K562 (cell line): ENCODE measurements at regions not wholly inside any gene's neighbourhood (a gene's known extent, or its start where the extent isn't known, plus 50 kb on each side); places are given as distances from the start of the nearest gene placed in this dataset.

Experiments used
- ATAC-seq: fragments of 200-7000 bp; cut with Tn5 transposase; 3 replicates; pipeline ENCODE4 v1.9.1; 2020; ENCODE audit warnings: moderate library complexity
- BruUV-seq: library from RNA; stranded (reverse); fragments of 400-500 nt; replicated peaks from 2 replicates; lab custom pipeline; 2021; lab: Mats Ljungman, UMichigan
- CTCF ChIA-PET: fragments of 300-600 bp; formaldehyde crosslinking; extraction: SDS; loops from one replicate; lab custom pipeline; 2021; ENCODE audit warnings: low intra/inter-chr PET ratio; lab: Yijun Ruan, JAX
- POLR2A ChIA-PET: fragments of 300-600, 350-650 bp; sonication (Branson Sonifier 250); formaldehyde crosslinking; extraction: SDS; loops from one replicate; lab custom pipeline; 2021; ENCODE audit warnings: antibody characterized with exemption, inconsistent platforms; lab: Yijun Ruan, JAX
- DNase-seq, 4 experiments: peaks; one replicate each; pipeline versions ENCODE4 v3.0.0 to v3.0.0-alpha.2; 2011 to 2018; ENCODE audit warnings: low spot score in 3 of 4, mixed read lengths in 3 of 4; ENCODE audit errors: extremely low read depth in 1 of 4
- FAIRE-seq: peaks from 2 replicates; lab custom pipeline; 2011; peaks lifted over from hg19 to GRCh38; lab: Jason Lieb, UNC
- H2AFZ ChIP-seq: 2 replicates; pipeline ENCODE4 v1.6.0; 2011; ENCODE audit warnings: low read depth, low read length, control low read depth, inconsistent platforms
- H3K27ac ChIP-seq: fragments of 200-600 bp; 3 replicates; pipeline ENCODE4 v1.8.0; 2011; ENCODE audit warnings: low read depth, mild to moderate bottlenecking, control low read depth, inconsistent platforms, low read length, moderate library complexity, mixed read lengths; ENCODE audit errors: extremely low read depth
- H3K27me3 ChIP-seq, 2 experiments: fragments of 300-600 bp in 1 of 2; 2 replicates in 1 of 2; 3 replicates in 1 of 2; pipeline versions ENCODE4 v1.6.0 to v1.8.0; 2011; ENCODE audit warnings: inconsistent platforms in 2 of 2, low read length in 2 of 2, mild to moderate bottlenecking in 1 of 2, mixed read lengths in 1 of 2, moderate library complexity in 1 of 2; ENCODE audit not compliant: control insufficient read depth in 2 of 2, insufficient read depth in 2 of 2
- H3K36me3 ChIP-seq: fragments of 300-600 bp; 3 replicates; pipeline ENCODE4 v1.8.0; 2011; ENCODE audit warnings: mild to moderate bottlenecking, low read length, inconsistent platforms; ENCODE audit not compliant: control insufficient read depth, insufficient read depth
- H3K4me1 ChIP-seq, 2 experiments: fragments of 200-600 bp in 1 of 2; replicated peaks in 1 of 2; 2 replicates in 1 of 2; 3 replicates in 1 of 2; pipeline versions ENCODE4 v1.5.1 to v1.8.0; 2011; ENCODE audit warnings: inconsistent platforms in 2 of 2, low read length in 2 of 2, mild to moderate bottlenecking in 1 of 2, mixed read lengths in 1 of 2, moderate library complexity in 1 of 2; ENCODE audit not compliant: control insufficient read depth in 2 of 2, insufficient read depth in 2 of 2
- H3K4me2 ChIP-seq: 2 replicates; pipeline ENCODE4 v1.6.1; 2011; ENCODE audit warnings: low read length, control low read depth, inconsistent platforms, mixed read lengths; ENCODE audit not compliant: insufficient read depth
- H3K4me3 ChIP-seq: fragments of 200-600 bp; sonication (generic), shearing (Covaris generic); 2 replicates; pipeline ENCODE4 v1.5.1; 2016; ENCODE audit warnings: control low read depth, inconsistent platforms
- H3K79me2 ChIP-seq: fragments of 200-600 bp; 3 replicates; pipeline ENCODE4 v1.8.0; 2011; ENCODE audit warnings: low read length, inconsistent platforms; ENCODE audit not compliant: control insufficient read depth, insufficient read depth
- H3K9ac ChIP-seq, 2 experiments: 2 replicates each; pipeline versions ENCODE4 v1.6.0 to v1.6.1; 2011; ENCODE audit warnings: low read depth in 2 of 2, low read length in 2 of 2, control low read depth in 1 of 2, inconsistent platforms in 1 of 2, mild to moderate bottlenecking in 1 of 2, mixed read lengths in 1 of 2; ENCODE audit not compliant: insufficient read depth in 1 of 2
- H3K9me1 ChIP-seq: one replicate; pipeline ENCODE4 v1.6.0; 2011; ENCODE audit warnings: inconsistent platforms, mild to moderate bottlenecking, low read length, moderate library complexity; ENCODE audit not compliant: control insufficient read depth, insufficient read depth
- H3K9me3 ChIP-seq: replicated peaks from 2 replicates; pipeline ENCODE4 v1.5.1; 2011; ENCODE audit warnings: low read depth, low read length, inconsistent platforms; ENCODE audit not compliant: control insufficient read depth, insufficient read depth
- H4K20me1 ChIP-seq: replicated peaks from 2 replicates; pipeline ENCODE4 v1.6.1; 2011; ENCODE audit warnings: low read length, inconsistent platforms, mixed read lengths; ENCODE audit not compliant: control insufficient read depth, insufficient read depth
- ARNT ChIP-seq, 2 experiments: fragments of 450-650 bp; IDR thresholded peaks; 2 replicates each; pipeline ENCODE4 v1.6.1; 2016; ENCODE audit warnings: mild to moderate bottlenecking in 1 of 2
- CREM ChIP-seq: IDR thresholded peaks from 2 replicates; pipeline ENCODE4 v1.6.1; 2014; ENCODE audit warnings: antibody characterized with exemption, low read depth
- JUND ChIP-seq, 2 experiments: IDR thresholded peaks; 2 replicates in 1 of 2; 3 replicates in 1 of 2; pipeline ENCODE4 v1.6.1; 2011; ENCODE audit warnings: borderline replicate concordance in 2 of 2, low read depth in 2 of 2, low read length in 2 of 2, improper control_type of control experiment in 1 of 2, missing biosample characterization in 1 of 2, missing genetic modification characterization in 1 of 2, missing genetic modification reagents in 1 of 2
- LCOR ChIP-seq: sonication (generic); formaldehyde crosslinking; IDR thresholded peaks from 2 replicates; pipeline ENCODE4 v1.8.0; 2022; ENCODE audit warnings: mild to moderate bottlenecking, missing genetic modification reagents
- NONO ChIP-seq, 2 experiments: fragments of 200-400 bp in 1 of 2; fragments of 450-650 bp in 1 of 2; formaldehyde crosslinking in 1 of 2; IDR thresholded peaks; 2 replicates each; pipeline ENCODE4 v1.6.1; 2017; ENCODE audit warnings: low read depth in 2 of 2, mild to moderate bottlenecking in 2 of 2, moderate library complexity in 2 of 2, low read length in 1 of 2
- SIX5 ChIP-seq, 2 experiments: IDR thresholded peaks; 2 replicates each; pipeline ENCODE4 v1.6.1; 2011; ENCODE audit warnings: low read length in 2 of 2, borderline replicate concordance in 1 of 2, low read depth in 1 of 2, mild to moderate bottlenecking in 1 of 2, moderate library complexity in 1 of 2; ENCODE audit not compliant: insufficient read depth in 1 of 2
- SP2 ChIP-seq: IDR thresholded peaks from 2 replicates; pipeline ENCODE4 v1.6.1; 2011; ENCODE audit warnings: mild to moderate bottlenecking, low read depth, low read length, moderate library complexity; ENCODE audit not compliant: poor library complexity, severe bottlenecking; ENCODE audit errors: extremely low read depth
- WGBS: fragments of 100-300 bp; shearing (Covaris generic); methylation state at CpG from one replicate; pipeline ENCODE4 v1.1.6; 2016; ENCODE audit warnings: low coverage, mixed read lengths; ENCODE audit not compliant: insufficient coverage; ENCODE audit errors: missing lambda C conversion rate; 5-methylcytosine and 5-hydroxymethylcytosine counted together
- in situ Hi-C: fragments of 300-500 bp; cut with MboI; formaldehyde crosslinking; loops from 4 replicates; pipeline ENCODE4 v1.15.0; 2018; ENCODE audit warnings: inconsistent platforms, mixed read lengths
- intact Hi-C: fragments of 100-400 bp; cut with micrococcal nuclease; formaldehyde crosslinking; loops from 2 replicates; pipeline ENCODE4 v1.14.2; 2022
- TF ChIP-seq, protein P1 (sequence below): sonication (generic); formaldehyde crosslinking; IDR thresholded peaks from 2 replicates; pipeline ENCODE4 v1.8.0; 2023; ENCODE audit warnings: mild to moderate bottlenecking, missing genetic modification reagents
- TF ChIP-seq, protein P2 (sequence below): fragments of 250-450 bp; sonication (Bioruptor Pico); IDR thresholded peaks from 2 replicates; pipeline ENCODE4 v1.4.0; 2020

DNA sequence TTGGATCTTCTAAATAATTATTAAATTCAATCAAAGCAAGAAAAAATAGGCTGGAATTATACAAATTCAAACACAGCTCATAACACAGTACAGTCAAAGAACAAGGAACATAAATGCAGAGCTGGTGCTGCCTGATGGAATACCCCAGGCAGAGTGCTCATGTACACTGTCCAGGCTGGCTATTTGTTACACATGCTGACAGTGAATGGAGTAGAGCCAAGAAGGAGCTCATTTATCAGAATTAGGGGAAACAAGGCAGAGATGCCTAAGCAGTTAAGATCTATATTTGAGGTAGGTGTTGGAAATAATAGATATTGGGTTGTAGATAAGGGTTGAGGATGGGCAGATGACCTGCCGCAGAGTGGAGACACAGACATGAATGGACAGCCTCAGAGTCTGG is 788.2 kb upstream of the ARPP21 start (continued):
- TF ChIP-seq NONO (IDR thresholded peaks at IDR 0.05; ENCODE audit: low read depth in 2 of 2, low read length in 1 of 2) (no peak), SP2 (no peak), JUND (IDR thresholded peaks at IDR 0.05; ENCODE audit: borderline replicate concordance, low read depth, low read length) (no peak), JUND (tag; IDR thresholded peaks at IDR 0.05; ENCODE audit: borderline replicate concordance, low read depth, low read length) (no peak)

DNA sequence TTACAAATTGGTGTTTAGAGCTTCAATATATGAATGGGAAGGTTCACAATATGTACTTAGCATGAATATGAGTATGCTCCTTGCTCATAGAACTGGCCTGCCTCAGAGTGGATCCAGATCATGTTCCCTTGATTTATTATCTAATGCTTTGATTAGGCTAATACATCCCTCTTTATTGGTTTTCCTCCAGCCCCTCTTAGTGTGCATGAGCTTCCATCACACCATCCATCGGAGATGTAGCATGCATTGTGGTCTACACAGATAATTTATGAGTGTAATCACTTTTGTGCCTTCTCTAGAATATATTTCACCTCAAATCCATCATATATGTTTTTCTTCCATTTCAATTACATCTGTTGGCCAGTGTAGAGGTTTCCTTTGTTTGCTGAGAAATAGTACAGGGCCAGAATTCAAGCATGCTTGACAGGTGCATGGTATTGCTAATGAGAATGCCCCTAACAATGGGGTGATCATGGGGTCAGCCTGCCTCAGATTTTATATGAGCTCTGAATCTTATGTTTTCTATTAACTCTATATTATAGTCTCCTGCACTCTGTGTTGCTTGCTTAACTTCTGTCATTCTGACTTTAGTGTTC is 786.4 kb upstream of the ARPP21 start:
- no peak overlapping the region for H3K4me2 ChIP-seq
- BruUV-seq, result no TSS peak
- no peaks in the 10 kb centered on the region for H3K27me3 ChIP-seq
- no peaks in the 10 kb centered on the region for H4K20me1 ChIP-seq
- FAIRE-seq, result no peak
- H3K36me3 ChIP-seq, result no peaks in the 10 kb centered on the region
- DNase-seq, result no peak
- no peak overlapping the region for H3K4me3 ChIP-seq
- H3K27ac ChIP-seq, result no peak overlapping the region
- TF ChIP-seq ARNT (IDR thresholded peaks at IDR 0.05) (no peak), CREM (no peak), LCOR (no peak), SIX5 (IDR thresholded peaks at IDR 0.05; ENCODE audit: borderline replicate concordance in 1 of 2, insufficient read depth in 1 of 2, low read depth in 1 of 2, low read length in 2 of 2) (no peak)
- TF ChIP-seq, protein P1, sequence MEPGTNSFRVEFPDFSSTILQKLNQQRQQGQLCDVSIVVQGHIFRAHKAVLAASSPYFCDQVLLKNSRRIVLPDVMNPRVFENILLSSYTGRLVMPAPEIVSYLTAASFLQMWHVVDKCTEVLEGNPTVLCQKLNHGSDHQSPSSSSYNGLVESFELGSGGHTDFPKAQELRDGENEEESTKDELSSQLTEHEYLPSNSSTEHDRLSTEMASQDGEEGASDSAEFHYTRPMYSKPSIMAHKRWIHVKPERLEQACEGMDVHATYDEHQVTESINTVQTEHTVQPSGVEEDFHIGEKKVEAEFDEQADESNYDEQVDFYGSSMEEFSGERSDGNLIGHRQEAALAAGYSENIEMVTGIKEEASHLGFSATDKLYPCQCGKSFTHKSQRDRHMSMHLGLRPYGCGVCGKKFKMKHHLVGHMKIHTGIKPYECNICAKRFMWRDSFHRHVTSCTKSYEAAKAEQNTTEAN (CRISPR knock-in tag), result no peak
- TF ChIP-seq, protein P2, sequence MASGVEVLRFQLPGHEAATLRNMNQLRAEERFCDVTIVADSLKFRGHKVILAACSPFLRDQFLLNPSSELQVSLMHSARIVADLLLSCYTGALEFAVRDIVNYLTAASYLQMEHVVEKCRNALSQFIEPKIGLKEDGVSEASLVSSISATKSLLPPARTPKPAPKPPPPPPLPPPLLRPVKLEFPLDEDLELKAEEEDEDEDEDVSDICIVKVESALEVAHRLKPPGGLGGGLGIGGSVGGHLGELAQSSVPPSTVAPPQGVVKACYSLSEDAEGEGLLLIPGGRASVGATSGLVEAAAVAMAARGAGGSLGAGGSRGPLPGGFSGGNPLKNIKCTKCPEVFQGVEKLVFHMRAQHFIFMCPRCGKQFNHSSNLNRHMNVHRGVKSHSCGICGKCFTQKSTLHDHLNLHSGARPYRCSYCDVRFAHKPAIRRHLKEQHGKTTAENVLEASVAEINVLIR, result no peak
- H2AFZ ChIP-seq, result no peak overlapping the region
- H3K79me2 ChIP-seq, result no peaks in the 10 kb centered on the region
- in situ Hi-C loops, result no loop called here
- POLR2A ChIA-PET, result no interaction called here
- CTCF ChIA-PET, result no interaction called here
- no peaks in the 10 kb centered on the region for H3K9me1 ChIP-seq
- H3K9me3 ChIP-seq, result no peaks in the 10 kb centered on the region; the same call in 1 of the 2 replicates
- ATAC-seq, result no peak
- intact Hi-C loops, result no loop called here
- no peak overlapping the region for H3K9ac ChIP-seq
- no peaks in the 10 kb centered on the region for H3K4me1 ChIP-seq
- 4% methylated on average over 1 of the region's 1 CpG for WGBS
